IPS-20b (cell line): ENCODE measurements at regions not wholly inside any gene's neighbourhood (a gene's known extent, or its start where the extent isn't known, plus 50 kb on each side); places are given as distances from the start of the nearest gene placed in this dataset.
"Not testable (repeated sequence)": the region's sequence is repeated elsewhere in the genome, so short reads cannot be mapped to it uniquely, and the experiment has no call there.

Experiments used
- H3K27ac ChIP-seq: one replicate; pipeline ENCODE4 v1.5.1; 2013; ENCODE audit warnings: low read length
- H3K27me3 ChIP-seq: 2 replicates; pipeline ENCODE4 v1.6.1; 2013; ENCODE audit warnings: mild to moderate bottlenecking, low read length, inconsistent platforms; ENCODE audit not compliant: insufficient read depth
- H3K36me3 ChIP-seq: 2 replicates; pipeline ENCODE4 v1.6.1; 2013; ENCODE audit warnings: low read depth, mild to moderate bottlenecking, inconsistent platforms, low read length, moderate library complexity; ENCODE audit not compliant: insufficient read depth
- H3K4me1 ChIP-seq: 2 replicates; pipeline ENCODE4 v1.6.1; 2013; ENCODE audit warnings: mild to moderate bottlenecking, control low read depth, inconsistent platforms, low read length, moderate library complexity; ENCODE audit not compliant: insufficient read depth
- H3K4me3 ChIP-seq: 2 replicates; pipeline ENCODE4 v1.5.1; 2013; ENCODE audit warnings: mild to moderate bottlenecking, low read length, inconsistent platforms
- H3K9ac ChIP-seq: 2 replicates; pipeline ENCODE4 v1.6.1; 2013; ENCODE audit warnings: low read depth, mild to moderate bottlenecking, inconsistent platforms, low read length, moderate library complexity
- H3K9me3 ChIP-seq: 2 replicates; pipeline ENCODE4 v1.6.1; 2013; ENCODE audit warnings: mild to moderate bottlenecking, low read depth, low read length, inconsistent platforms; ENCODE audit not compliant: insufficient read depth

GRCh38 chr2:160613466-160614153 lies 120.0 kb upstream of the RBMS1 start:
- Histone ChIP-seq H3K27ac (no peak overlapping the region), H3K36me3 (no peaks in the 10 kb centered on the region)

GRCh38 chr2:160614391-160614790 lies 120.8 kb upstream of the RBMS1 start:
- no peaks in the 10 kb centered on the region for H3K27me3 ChIP-seq
- H3K36me3 ChIP-seq = no peaks in the 10 kb centered on the region
- H3K4me3 ChIP-seq = no peak overlapping the region
- no peak overlapping the region for H3K27ac ChIP-seq
- no peaks in the 10 kb centered on the region for H3K4me1 ChIP-seq
- no peak overlapping the region for H3K9ac ChIP-seq
- H3K9me3 ChIP-seq = no peaks in the 10 kb centered on the region

More at GRCh38 chr2:160613466-160614153, 120.0 kb upstream of the RBMS1 start:
- Histone ChIP-seq H3K9ac (no peak overlapping the region), H3K4me3 (no peak overlapping the region), H3K9me3 (no peaks in the 10 kb centered on the region), H3K4me1 (peaks cover 3% of the 10 kb centered on the region; the same call in 1 of the 2 replicates), H3K27me3 (no peaks in the 10 kb centered on the region)

- no peaks in the 10 kb centered on the region for H3K27me3 ChIP-seq
- H3K9ac ChIP-seq = no peak overlapping the region
- no peak overlapping the region for H3K27ac ChIP-seq
- no peaks in the 10 kb centered on the region for H3K36me3 ChIP-seq
- H3K4me3 ChIP-seq = no peak overlapping the region
- no peaks in the 10 kb centered on the region for H3K9me3 ChIP-seq
- H3K4me1 ChIP-seq = no peaks in the 10 kb centered on the region
These were observed 122.1 kb upstream of the RBMS1 start for GRCh38 chr2:160615706-160616105.

- H3K4me1 ChIP-seq = no peaks in the 10 kb centered on the region
- no peak overlapping the region for H3K4me3 ChIP-seq
- H3K27me3 ChIP-seq = no peaks in the 10 kb centered on the region
- no peak overlapping the region for H3K27ac ChIP-seq
- no peaks in the 10 kb centered on the region for H3K9me3 ChIP-seq
- no peak overlapping the region for H3K9ac ChIP-seq
- H3K36me3 ChIP-seq = no peaks in the 10 kb centered on the region
These were observed 122.5 kb upstream of the RBMS1 start for GRCh38 chr2:160616149-160616548.

- Histone ChIP-seq H3K9ac (no peak overlapping the region), H3K9me3 (no peaks in the 10 kb centered on the region), H3K4me3 (no peak overlapping the region), H3K4me1 (no peaks in the 10 kb centered on the region), H3K27me3 (no peaks in the 10 kb centered on the region), H3K36me3 (no peaks in the 10 kb centered on the region), H3K27ac (no peak overlapping the region)
These were observed 128.1 kb upstream of the RBMS1 start for GRCh38 chr2:160621748-160622147.

- H3K4me1 ChIP-seq, H3K4me3 ChIP-seq, H3K9ac ChIP-seq, H3K27ac ChIP-seq, H3K9me3 ChIP-seq, H3K36me3 ChIP-seq, H3K27me3 ChIP-seq: not testable (repeated sequence)
These were observed 134.5 kb upstream of the RBMS1 start for GRCh38 chr2:160628020-160628637.

- Histone ChIP-seq H3K9ac (no peak overlapping the region), H3K27me3 (no peaks in the 10 kb centered on the region), H3K27ac (no peak overlapping the region)
These were observed 135.2 kb upstream of the RBMS1 start for GRCh38 chr2:160628811-160629210.

GRCh38 chr2:160630801-160631590 lies 137.4 kb upstream of the RBMS1 start:
- Histone ChIP-seq H3K27me3 (no peaks in the 10 kb centered on the region), H3K4me3 (no peak overlapping the region), H3K9me3 (no peaks in the 10 kb centered on the region), H3K36me3 (no peaks in the 10 kb centered on the region), H3K27ac (no peak overlapping the region), H3K9ac (no peak overlapping the region), H3K4me1 (no peaks in the 10 kb centered on the region)

More at GRCh38 chr2:160628811-160629210, 135.2 kb upstream of the RBMS1 start:
- Histone ChIP-seq H3K36me3 (no peaks in the 10 kb centered on the region), H3K4me1 (no peaks in the 10 kb centered on the region), H3K4me3 (no peak overlapping the region), H3K9me3 (no peaks in the 10 kb centered on the region)

GRCh38 chr2:160632084-160632975 lies 138.7 kb upstream of the RBMS1 start:
- H3K9ac ChIP-seq = no peak overlapping the region
- no peaks in the 10 kb centered on the region for H3K4me1 ChIP-seq
- no peak overlapping the region for H3K4me3 ChIP-seq
- no peaks in the 10 kb centered on the region for H3K27me3 ChIP-seq
- H3K9me3 ChIP-seq = no peaks in the 10 kb centered on the region; the same call in none of the 2 replicates
- H3K36me3 ChIP-seq = no peaks in the 10 kb centered on the region
- no peak overlapping the region for H3K27ac ChIP-seq

GRCh38 chr2:160634436-160634835 lies 140.8 kb upstream of the RBMS1 start:
- Histone ChIP-seq H3K9ac (no peak overlapping the region), H3K36me3 (no peaks in the 10 kb centered on the region), H3K4me3 (no peak overlapping the region), H3K4me1 (no peaks in the 10 kb centered on the region), H3K9me3 (peaks cover 10% of the 10 kb centered on the region), H3K27me3 (no peaks in the 10 kb centered on the region), H3K27ac (no peak overlapping the region)

- Histone ChIP-seq H3K27ac (no peak overlapping the region), H3K9ac (no peak overlapping the region), H3K4me1 (no peaks in the 10 kb centered on the region), H3K36me3 (no peaks in the 10 kb centered on the region), H3K9me3 (peaks cover 17% of the 10 kb centered on the region), H3K27me3 (no peaks in the 10 kb centered on the region), H3K4me3 (no peak overlapping the region)
These were observed 141.9 kb upstream of the RBMS1 start for GRCh38 chr2:160635488-160635887.
